Suppressor macrophage treated with lipopolysaccharide for 1 hour (primary cell): ENCODE measurements at regions not wholly inside any gene's neighbourhood (a gene's known extent, or its start where the extent isn't known, plus 50 kb on each side); places are given as distances from the start of the nearest gene placed in this dataset.
"Not testable (repeated sequence)": the region's sequence is repeated elsewhere in the genome, so short reads cannot be mapped to it uniquely, and the experiment has no call there.

Source experiments
- DNase-seq, 3 donors: peaks; one replicate each; pipeline ENCODE4 v3.0.0-alpha.2; 2020 to 2022

GRCh38 chr3:106421909-106422308, 553.1 kb upstream of the CBLB start:
- no peak for DNase-seq

- DNase-seq, result no peak
These were observed 554.8 kb upstream of the CBLB start for GRCh38 chr3:106423321-106424225.

- no peak for DNase-seq
These were observed 556.2 kb upstream of the CBLB start for GRCh38 chr3:106425026-106425425.

- DNase-seq, result no peak
These were observed 557.1 kb upstream of the CBLB start for GRCh38 chr3:106425916-106426315.

- DNase-seq, result peak; percentile 7 to 35 (median 27)
These were observed 559.8 kb upstream of the CBLB start for GRCh38 chr3:106428565-106428994.

GRCh38 chr3:106431721-106432120, 562.9 kb upstream of the CBLB start:
- no peak for DNase-seq

- DNase-seq, result no peak
These were observed 567.2 kb upstream of the CBLB start for GRCh38 chr3:106435899-106436453.

GRCh38 chr3:106438887-106439286, 570.1 kb upstream of the CBLB start:
- DNase-seq, result no peak

GRCh38 chr3:106440672-106441071, 571.9 kb upstream of the CBLB start:
- no peak for DNase-seq

- DNase-seq, result no peak
These were observed 577.5 kb upstream of the CBLB start for GRCh38 chr3:106446271-106446670.

GRCh38 chr3:106447723-106448301, 579.0 kb upstream of the CBLB start:
- DNase-seq, result no peak

- DNase-seq, result not testable (repeated sequence)
These were observed 579.7 kb upstream of the CBLB start for GRCh38 chr3:106448372-106448966.

GRCh38 chr3:106452096-106452495, 583.3 kb upstream of the CBLB start:
- DNase-seq, result no peak

GRCh38 chr3:106454497-106454896, 585.7 kb upstream of the CBLB start:
- no peak for DNase-seq

- DNase-seq, result no peak
These were observed 588.7 kb upstream of the CBLB start for GRCh38 chr3:106457281-106458180.

- DNase-seq, result no peak
These were observed 590.1 kb upstream of the CBLB start for GRCh38 chr3:106458952-106459351.

- no peak for DNase-seq
These were observed 598.1 kb upstream of the CBLB start for GRCh38 chr3:106466881-106467280.

- DNase-seq, result no peak
These were observed 605.0 kb upstream of the CBLB start for GRCh38 chr3:106473576-106474475.

- no peak for DNase-seq
These were observed 613.6 kb upstream of the CBLB start for GRCh38 chr3:106482451-106482850.

- no peak for DNase-seq
These were observed 616.4 kb upstream of the CBLB start for GRCh38 chr3:106485217-106485616.

- DNase-seq, result no peak
These were observed 617.0 kb upstream of the CBLB start for GRCh38 chr3:106485802-106486201.
